Neural cell (in vitro differentiated cells): ENCODE measurements at regions not wholly inside any gene's neighbourhood (a gene's known extent, or its start where the extent isn't known, plus 50 kb on each side); places are given as distances from the start of the nearest gene placed in this dataset.
"Not testable (repeated sequence)": the region's sequence is repeated elsewhere in the genome, so short reads cannot be mapped to it uniquely, and the experiment has no call there.

Source experiments
- H2AFZ ChIP-seq: fragments of 200-600, 300-800 bp; sonication (generic), shearing (Covaris generic); 2 replicates; pipeline ENCODE4 v1.6.0; 2014; ENCODE audit warnings: low read depth, mild to moderate bottlenecking, antibody characterized with exemption, low read length, moderate library complexity
- H3F3A ChIP-seq: fragments of 200-600 bp; shearing (Covaris generic); 2 replicates; pipeline ENCODE4 v1.6.1; 2016; ENCODE audit warnings: mild to moderate bottlenecking, moderate library complexity, mixed read lengths, antibody characterized with exemption, low read length; ENCODE audit not compliant: insufficient read depth, poor library complexity, severe bottlenecking
- H3K27ac ChIP-seq: fragments of 200-600, 300-800 bp; sonication (generic), shearing (Covaris generic); 2 replicates; pipeline ENCODE4 v1.5.1; 2014; ENCODE audit warnings: mild to moderate bottlenecking, low read length, moderate library complexity
- H3K27me3 ChIP-seq: fragments of 300-800, 200-600 bp; sonication (generic), shearing (Covaris generic); 2 replicates; pipeline ENCODE4 v1.6.0; 2014; ENCODE audit warnings: mild to moderate bottlenecking, low read depth, low read length, moderate library complexity; ENCODE audit not compliant: insufficient read depth
- H3K36me3 ChIP-seq: fragments of 300-800, 200-600 bp; sonication (generic), shearing (Covaris generic); 2 replicates; pipeline ENCODE4 v1.5.1; 2014; ENCODE audit warnings: mild to moderate bottlenecking, antibody characterized with exemption, low read length, moderate library complexity; ENCODE audit not compliant: insufficient read depth
- H3K4me2 ChIP-seq: fragments of 300-800, 200-600 bp; sonication (generic), shearing (Covaris generic); 2 replicates; pipeline ENCODE4 v1.6.0; 2014; ENCODE audit warnings: mild to moderate bottlenecking, low read length
- H3K4me3 ChIP-seq: fragments of 300-800, 200-600 bp; sonication (generic), shearing (Covaris generic); 2 replicates; pipeline ENCODE4 v1.5.1; 2014; ENCODE audit warnings: mild to moderate bottlenecking, low read length, moderate library complexity
- H3K79me2 ChIP-seq: fragments of 200-600 bp; shearing (Covaris generic); replicated peaks from 2 replicates; pipeline ENCODE4 v1.6.0; 2014; ENCODE audit warnings: mild to moderate bottlenecking, low read length, moderate library complexity; ENCODE audit not compliant: insufficient read depth
- H3K9ac ChIP-seq: fragments of 300-800, 200-600 bp; sonication (generic), shearing (Covaris generic); 2 replicates; pipeline ENCODE4 v1.6.1; 2016; ENCODE audit warnings: mild to moderate bottlenecking, low read length, mixed read lengths
- H3K9me2 ChIP-seq: fragments of 200-600 bp; shearing (Covaris generic); 2 replicates; pipeline ENCODE4 v1.6.1; 2016; ENCODE audit warnings: mild to moderate bottlenecking, low read length, mixed read lengths; ENCODE audit not compliant: insufficient read depth
- H3K9me3 ChIP-seq: fragments of 200-600, 300-800 bp; sonication (generic), shearing (Covaris generic); 2 replicates; pipeline ENCODE4 v1.6.1; 2016; ENCODE audit warnings: mild to moderate bottlenecking, mixed run types, low read length, moderate library complexity, mixed read lengths
- H4K20me1 ChIP-seq: fragments of 200-600 bp; shearing (Covaris generic); 2 replicates; pipeline ENCODE4 v1.6.1; 2016; ENCODE audit warnings: mild to moderate bottlenecking, mixed run types; ENCODE audit not compliant: insufficient read depth
- CTCF ChIP-seq: fragments of 450-650 bp; IDR thresholded peaks from 2 replicates; pipeline ENCODE4 v1.5.1; 2014; ENCODE audit warnings: antibody characterized with exemption, mild to moderate bottlenecking, moderate library complexity; ENCODE audit not compliant: poor library complexity, severe bottlenecking
- EP300 ChIP-seq: fragments of 450-650 bp; conservative IDR thresholded peaks from 2 replicates; pipeline ENCODE4 v1.6.1; 2014; ENCODE audit warnings: antibody characterized with exemption, mild to moderate bottlenecking, moderate library complexity; ENCODE audit not compliant: poor library complexity, severe bottlenecking
- EZH2 ChIP-seq: fragments of 200-600, 300-800 bp; shearing (Covaris generic), sonication (generic); IDR thresholded peaks from 2 replicates; pipeline ENCODE4 v1.6.1; 2014; ENCODE audit warnings: antibody characterized with exemption, low read length, borderline replicate concordance, mild to moderate bottlenecking; ENCODE audit not compliant: insufficient read depth, poor library complexity, severe bottlenecking
- MXI1 ChIP-seq: fragments of 450-650 bp; conservative IDR thresholded peaks from 2 replicates; pipeline ENCODE4 v1.6.1; 2014; ENCODE audit warnings: antibody characterized with exemption, mild to moderate bottlenecking; ENCODE audit not compliant: poor library complexity, severe bottlenecking
- POLR2AphosphoS5 ChIP-seq: IDR thresholded peaks from 2 replicates; pipeline ENCODE4 v1.6.1; 2012
- RAD21 ChIP-seq: fragments of 450-650 bp; conservative IDR thresholded peaks from 2 replicates; pipeline ENCODE4 v1.6.1; 2014; ENCODE audit warnings: antibody characterized with exemption, mild to moderate bottlenecking, moderate library complexity
- SMC3 ChIP-seq: fragments of 450-650 bp; conservative IDR thresholded peaks from 2 replicates; pipeline ENCODE4 v1.6.1; 2014; ENCODE audit warnings: antibody characterized with exemption, mild to moderate bottlenecking, moderate library complexity; ENCODE audit not compliant: poor library complexity
- TAF1 ChIP-seq: IDR thresholded peaks from 2 replicates; pipeline ENCODE4 v1.6.1; 2012; ENCODE audit warnings: low read depth
- TF ChIP-seq, protein P1 (sequence below): IDR thresholded peaks from 2 replicates; pipeline ENCODE4 v1.6.1; 2012; ENCODE audit warnings: borderline replicate concordance

DNA sequence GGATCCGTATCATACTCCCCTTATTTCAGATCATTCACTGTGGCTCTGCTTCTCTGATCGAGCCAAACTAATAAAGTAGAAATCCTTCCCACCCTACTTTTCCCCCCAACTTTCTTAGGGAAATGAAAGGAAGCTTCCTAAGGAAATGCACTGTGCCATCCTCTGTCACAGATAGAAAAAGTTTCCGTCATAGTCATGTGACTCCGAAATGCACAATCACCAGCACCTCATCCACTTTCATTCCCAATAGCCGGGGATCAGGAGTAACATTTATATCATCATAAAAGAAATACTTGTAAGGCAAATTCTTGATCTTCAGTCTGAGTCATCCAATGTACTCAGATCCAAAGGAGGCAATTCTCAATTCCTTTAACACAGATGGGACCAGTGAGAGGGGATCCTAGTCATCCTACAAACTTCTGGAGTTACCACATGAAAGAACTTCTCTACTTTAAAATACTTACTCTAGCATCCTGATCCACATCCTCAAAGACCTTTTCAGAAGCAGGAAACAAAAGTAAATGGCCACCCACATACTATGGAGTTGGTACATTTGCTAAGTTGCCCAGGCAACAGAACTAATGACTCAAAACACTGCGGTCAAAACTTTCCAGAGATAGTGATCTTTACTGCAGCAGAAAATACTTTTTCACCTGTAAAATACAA lies 97.8 kb upstream of the ZC3H11B start:
- H3K27ac ChIP-seq, result no peak overlapping the region
- no peaks in the 10 kb centered on the region for H3K79me2 ChIP-seq
- H3K9me3 ChIP-seq, result no peaks in the 10 kb centered on the region
- H3K9me2 ChIP-seq, result no peaks in the 10 kb centered on the region
- no peak overlapping the region for H3K4me2 ChIP-seq
- H3K4me3 ChIP-seq, result no peak overlapping the region
- no peaks in the 10 kb centered on the region for H3F3A ChIP-seq
- H3K9ac ChIP-seq, result no peak overlapping the region
- H2AFZ ChIP-seq, result no peak overlapping the region
- H4K20me1 ChIP-seq, result no peaks in the 10 kb centered on the region
- H3K27me3 ChIP-seq, result no peaks in the 10 kb centered on the region
- no peaks in the 10 kb centered on the region for H3K36me3 ChIP-seq
- TF ChIP-seq MXI1 (no peak), SMC3 (no peak), POLR2AphosphoS5 (no peak), RAD21 (no peak), EP300 (no peak), EZH2 (no peak), CTCF (no peak), TAF1 (no peak)
- TF ChIP-seq, protein P1, sequence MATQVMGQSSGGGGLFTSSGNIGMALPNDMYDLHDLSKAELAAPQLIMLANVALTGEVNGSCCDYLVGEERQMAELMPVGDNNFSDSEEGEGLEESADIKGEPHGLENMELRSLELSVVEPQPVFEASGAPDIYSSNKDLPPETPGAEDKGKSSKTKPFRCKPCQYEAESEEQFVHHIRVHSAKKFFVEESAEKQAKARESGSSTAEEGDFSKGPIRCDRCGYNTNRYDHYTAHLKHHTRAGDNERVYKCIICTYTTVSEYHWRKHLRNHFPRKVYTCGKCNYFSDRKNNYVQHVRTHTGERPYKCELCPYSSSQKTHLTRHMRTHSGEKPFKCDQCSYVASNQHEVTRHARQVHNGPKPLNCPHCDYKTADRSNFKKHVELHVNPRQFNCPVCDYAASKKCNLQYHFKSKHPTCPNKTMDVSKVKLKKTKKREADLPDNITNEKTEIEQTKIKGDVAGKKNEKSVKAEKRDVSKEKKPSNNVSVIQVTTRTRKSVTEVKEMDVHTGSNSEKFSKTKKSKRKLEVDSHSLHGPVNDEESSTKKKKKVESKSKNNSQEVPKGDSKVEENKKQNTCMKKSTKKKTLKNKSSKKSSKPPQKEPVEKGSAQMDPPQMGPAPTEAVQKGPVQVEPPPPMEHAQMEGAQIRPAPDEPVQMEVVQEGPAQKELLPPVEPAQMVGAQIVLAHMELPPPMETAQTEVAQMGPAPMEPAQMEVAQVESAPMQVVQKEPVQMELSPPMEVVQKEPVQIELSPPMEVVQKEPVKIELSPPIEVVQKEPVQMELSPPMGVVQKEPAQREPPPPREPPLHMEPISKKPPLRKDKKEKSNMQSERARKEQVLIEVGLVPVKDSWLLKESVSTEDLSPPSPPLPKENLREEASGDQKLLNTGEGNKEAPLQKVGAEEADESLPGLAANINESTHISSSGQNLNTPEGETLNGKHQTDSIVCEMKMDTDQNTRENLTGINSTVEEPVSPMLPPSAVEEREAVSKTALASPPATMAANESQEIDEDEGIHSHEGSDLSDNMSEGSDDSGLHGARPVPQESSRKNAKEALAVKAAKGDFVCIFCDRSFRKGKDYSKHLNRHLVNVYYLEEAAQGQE, result no peak

DNA sequence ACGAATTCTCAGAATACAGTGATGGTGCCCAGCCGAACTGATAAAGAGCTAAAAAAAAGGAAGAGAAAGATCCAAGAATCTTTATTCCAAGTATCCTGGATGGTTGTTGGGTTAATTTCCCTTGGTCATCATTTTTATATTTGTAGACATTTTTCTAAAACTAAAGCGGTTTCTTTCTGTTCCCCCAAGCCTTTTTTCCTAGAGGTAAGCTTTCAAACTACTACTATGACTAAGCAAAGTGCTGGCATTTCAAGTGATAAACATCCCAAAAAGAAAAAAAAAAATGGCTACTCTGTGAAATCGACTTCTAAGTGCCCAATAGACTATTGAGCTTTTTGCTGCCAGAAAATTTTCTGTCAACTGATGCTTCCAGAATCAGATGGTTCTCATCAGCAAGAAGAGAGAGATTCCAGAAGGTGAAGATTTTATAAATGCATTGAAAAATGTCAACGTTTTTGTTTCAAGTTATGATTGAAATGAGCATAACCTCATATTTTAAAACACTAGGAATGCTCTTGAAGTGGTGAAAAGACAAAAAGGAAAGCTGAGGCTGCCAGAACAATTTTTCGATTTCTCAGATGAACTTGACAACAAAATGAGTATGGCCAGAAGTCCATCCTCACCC lies 96.1 kb upstream of the ZC3H11B start:
- Histone ChIP-seq H3K36me3 (no peaks in the 10 kb centered on the region), H3K79me2 (no peaks in the 10 kb centered on the region), H3K9ac (no peak overlapping the region), H3F3A (no peaks in the 10 kb centered on the region), H3K9me2 (no peaks in the 10 kb centered on the region), H2AFZ (no peak overlapping the region), H3K27me3 (no peaks in the 10 kb centered on the region), H3K4me2 (no peak overlapping the region), H3K4me3 (no peak overlapping the region), H3K9me3 (no peaks in the 10 kb centered on the region), H4K20me1 (no peaks in the 10 kb centered on the region), H3K27ac (no peak overlapping the region)
- no peak for TF ChIP-seq RAD21
- TF ChIP-seq POLR2AphosphoS5, result no peak
- TF ChIP-seq, protein P1, result no peak
- TF ChIP-seq SMC3, result no peak
- TF ChIP-seq CTCF, result no peak
- TF ChIP-seq MXI1, result no peak
- TF ChIP-seq EZH2, result no peak
- no peak for TF ChIP-seq EP300
- TF ChIP-seq TAF1, result no peak

DNA sequence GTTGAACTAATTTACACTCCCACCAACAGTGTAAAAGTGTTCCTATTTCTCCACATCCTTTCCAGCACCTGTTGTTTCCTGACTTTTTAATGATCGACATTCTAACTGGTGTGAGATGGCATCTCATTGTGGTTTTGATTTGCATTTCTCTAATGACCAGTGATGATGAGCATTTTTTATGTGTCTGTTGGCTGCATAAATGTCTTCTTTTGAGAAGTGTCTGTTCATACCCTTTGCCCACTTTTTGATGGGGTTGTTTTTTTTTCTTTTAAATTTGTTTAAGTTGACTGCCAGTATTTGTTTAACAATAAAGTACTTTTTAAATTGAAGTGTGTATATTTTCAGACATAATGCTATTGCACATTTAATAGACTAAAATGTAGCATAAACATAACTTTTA lies 95.0 kb upstream of the ZC3H11B start:
- not testable (repeated sequence) for H3K9me2 ChIP-seq, H2AFZ ChIP-seq, H3K36me3 ChIP-seq, H3K27me3 ChIP-seq, H4K20me1 ChIP-seq, H3K9me3 ChIP-seq, H3K27ac ChIP-seq, H3K4me3 ChIP-seq, H3K79me2 ChIP-seq, H3K4me2 ChIP-seq, H3F3A ChIP-seq, H3K9ac ChIP-seq
